Caco-2 (cell line): ENCODE measurements at regions not wholly inside any gene's neighbourhood (a gene's known extent, or its start where the extent isn't known, plus 50 kb on each side); places are given as distances from the start of the nearest gene placed in this dataset.

Experiments
- BruUV-seq: library from RNA; stranded (reverse); fragments of 400-500 nt; replicated peaks from 2 replicates; lab custom pipeline; 2021; lab: Mats Ljungman, UMichigan
- CTCF ChIA-PET: fragments of 300-600 bp; sonication (Branson Sonifier 250); formaldehyde crosslinking; loops from one replicate; lab custom pipeline; 2022; ENCODE audit warnings: antibody characterized with exemption; lab: Charles Lee
- POLR2A ChIA-PET: fragments of 300-600 bp; sonication (Branson Sonifier 250); formaldehyde crosslinking; loops from one replicate; lab custom pipeline; 2022; ENCODE audit warnings: antibody characterized with exemption; lab: Charles Lee
- DNase-seq, 2 experiments: peaks; one replicate each; pipeline versions ENCODE4 v3.0.0 to v3.0.0-alpha.2; 2020 to 2022
- H3K27me3 ChIP-seq: replicated peaks from 2 replicates; pipeline ENCODE4 v1.6.0; 2011; ENCODE audit warnings: low read length; ENCODE audit not compliant: control insufficient read depth, insufficient read depth
- H3K36me3 ChIP-seq: 2 replicates; pipeline ENCODE4 v1.5.1; 2011; ENCODE audit warnings: low read length; ENCODE audit not compliant: control insufficient read depth, insufficient read depth
- H3K4me1 ChIP-seq: fragments of 250-450 bp; sonication (Bioruptor Pico); 2 replicates; pipeline ENCODE4 v1.5.1; 2020; ENCODE audit warnings: mild to moderate bottlenecking
- H3K4me3 ChIP-seq: 2 replicates; pipeline ENCODE4 v1.5.1; 2011; ENCODE audit warnings: low read depth, mild to moderate bottlenecking, control low read depth, low read length
- H3K9me3 ChIP-seq: fragments of 250-450 bp; sonication (Bioruptor Pico); 2 replicates; pipeline ENCODE4 v1.5.1; 2020; ENCODE audit warnings: mild to moderate bottlenecking, moderate library complexity
- H3K27ac Mint-ChIP-seq: one replicate; pipeline ENCODE4 v1.8.0; 2022; ENCODE audit warnings: mixed read lengths; ENCODE audit not compliant: unreplicated experiment
- H3K27me3 Mint-ChIP-seq: one replicate; pipeline ENCODE4 v1.8.0; 2022; ENCODE audit warnings: mixed read lengths; ENCODE audit not compliant: insufficient read depth, unreplicated experiment
- H3K36me3 Mint-ChIP-seq: one replicate; pipeline ENCODE4 v1.8.0; 2022; ENCODE audit warnings: mild to moderate bottlenecking, mixed read lengths; ENCODE audit not compliant: insufficient read depth, unreplicated experiment
- H3K4me1 Mint-ChIP-seq: one replicate; pipeline ENCODE4 v1.8.0; 2022; ENCODE audit warnings: low read depth, mixed read lengths; ENCODE audit not compliant: unreplicated experiment
- H3K4me3 Mint-ChIP-seq: one replicate; pipeline ENCODE4 v1.8.0; 2022; ENCODE audit warnings: mild to moderate bottlenecking, moderate library complexity, mixed read lengths; ENCODE audit not compliant: unreplicated experiment
- H3K9me3 Mint-ChIP-seq: one replicate; pipeline ENCODE4 v1.8.0; 2022; ENCODE audit warnings: mixed read lengths; ENCODE audit not compliant: unreplicated experiment
- CTCF ChIP-seq, 2 experiments: fragments of 200-600 bp in 1 of 2; IDR thresholded peaks; 1 replicate in 1 of 2; 2 replicates in 1 of 2; pipeline versions ENCODE4 v1.5.1 to v1.8.0; 2011 to 2022; ENCODE audit warnings: antibody characterized with exemption in 1 of 2, control low read depth in 1 of 2, inconsistent platforms in 1 of 2, low read depth in 1 of 2, low read length in 1 of 2, mild to moderate bottlenecking in 1 of 2, moderate library complexity in 1 of 2; ENCODE audit not compliant: insufficient read depth in 1 of 2, severe bottlenecking in 1 of 2, unreplicated experiment in 1 of 2
- intact Hi-C: fragments of 100-400 bp; cut with micrococcal nuclease; formaldehyde crosslinking; loops from one replicate; pipeline ENCODE4 v1.10.0; 2022; ENCODE audit not compliant: unreplicated experiment

DNA sequence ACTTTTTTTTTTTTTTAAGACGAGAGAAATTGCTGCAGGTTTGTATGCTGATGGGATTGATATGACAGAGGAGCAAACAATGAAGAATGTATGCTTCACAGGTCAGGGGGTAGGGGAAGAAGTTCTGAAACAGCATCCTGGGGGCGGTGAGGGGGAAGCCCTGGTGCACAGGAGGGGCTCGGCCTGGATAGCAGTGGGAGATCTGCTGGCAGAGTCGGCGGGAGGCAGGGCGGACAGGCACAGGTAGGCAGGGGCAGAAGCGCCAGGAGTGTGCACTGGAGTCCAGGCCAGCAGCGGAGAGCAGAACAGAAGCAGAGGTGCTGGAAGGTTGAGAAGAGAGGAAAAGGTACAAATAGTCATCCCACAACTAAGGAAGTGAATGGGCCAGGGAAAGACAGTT, 175.4 kb downstream of the SNX10 start:
- no peak for TF ChIP-seq CTCF (IDR thresholded peaks at IDR 0.05; ENCODE audit: insufficient read depth in 1 of 2, low read depth in 1 of 2, low read length in 1 of 2, severe bottlenecking in 1 of 2, unreplicated experiment in 1 of 2)
- H3K36me3 ChIP-seq: no peaks in the 10 kb centered on the region
- no peaks in the 10 kb centered on the region for H3K4me1 ChIP-seq
- no peak overlapping the region for H3K4me3 Mint-ChIP-seq
- CTCF ChIA-PET: interaction anchor here (1.0 kb wide), 1 partner anchor 97 kb away, joined by 3 read pairs; no protein-coding TSS in a partner anchor
- H3K9me3 Mint-ChIP-seq: no peaks in the 10 kb centered on the region
- intact Hi-C loops: no loop called here
- H3K27ac Mint-ChIP-seq: no peak overlapping the region
- peaks cover 9% of the 10 kb centered on the region for H3K27me3 Mint-ChIP-seq
- BruUV-seq: no TSS peak
- POLR2A ChIA-PET: no interaction called here
- no peak for DNase-seq
- no peak overlapping the region for H3K4me3 ChIP-seq
- no peaks in the 10 kb centered on the region for H3K9me3 ChIP-seq
- no peaks in the 10 kb centered on the region for H3K36me3 Mint-ChIP-seq
- no peaks in the 10 kb centered on the region for H3K4me1 Mint-ChIP-seq
- no peaks in the 10 kb centered on the region; the same call in 1 of the 2 replicates for H3K27me3 ChIP-seq

DNA sequence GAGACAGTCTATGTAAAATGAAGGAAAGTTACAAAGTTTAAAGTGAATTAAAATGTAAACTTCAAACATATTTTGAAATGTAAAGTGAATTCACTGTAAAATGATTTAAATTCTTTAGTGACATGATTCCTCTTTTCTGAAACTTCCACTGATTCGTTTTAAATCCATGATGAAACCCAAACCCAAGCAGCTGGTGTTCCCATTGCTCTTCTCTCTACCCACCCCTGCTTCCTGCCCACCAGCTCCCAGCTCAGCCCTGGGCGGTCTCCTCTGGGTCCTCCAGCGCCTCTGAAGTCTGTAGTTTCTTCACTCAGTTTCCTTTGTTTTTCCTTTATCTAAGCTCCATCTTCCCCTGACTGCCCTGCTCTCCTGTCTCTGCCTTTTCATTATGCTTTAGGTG, 175.9 kb downstream of the SNX10 start:
- TF ChIP-seq CTCF (IDR thresholded peaks at IDR 0.05; ENCODE audit: insufficient read depth in 1 of 2, low read depth in 1 of 2, low read length in 1 of 2, severe bottlenecking in 1 of 2, unreplicated experiment in 1 of 2): no peak
- peaks cover 13% of the 10 kb centered on the region for H3K27me3 Mint-ChIP-seq
- intact Hi-C loops: no loop called here

DNA sequence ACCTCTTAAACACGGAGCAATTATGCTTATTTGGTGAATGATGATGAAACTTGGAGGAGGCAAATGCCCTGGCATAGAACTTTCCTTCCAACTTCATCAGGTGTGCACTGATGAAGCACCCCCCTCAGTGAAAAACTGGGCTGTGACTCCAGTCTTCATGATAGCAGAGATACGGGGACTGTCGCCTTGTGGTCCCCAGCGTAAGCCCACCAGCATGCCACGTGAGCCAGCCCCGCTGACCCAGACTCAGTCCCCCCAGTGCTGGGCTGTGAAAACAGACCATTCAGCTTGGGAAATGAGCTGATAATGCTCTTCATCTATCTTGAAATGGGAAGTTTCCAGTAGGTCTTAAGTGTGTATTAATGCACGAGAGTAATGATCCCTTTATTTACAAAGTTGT, 177.0 kb downstream of the SNX10 start:
- POLR2A ChIA-PET: no interaction called here
- no peak for TF ChIP-seq CTCF (IDR thresholded peaks at IDR 0.05; ENCODE audit: insufficient read depth in 1 of 2, low read depth in 1 of 2, low read length in 1 of 2, severe bottlenecking in 1 of 2, unreplicated experiment in 1 of 2)

More for the DNA sequence above, 175.9 kb downstream of the SNX10 start:
- Histone ChIP-seq H3K9me3 (no peaks in the 10 kb centered on the region), H3K36me3 (no peaks in the 10 kb centered on the region), H3K4me1 (no peaks in the 10 kb centered on the region), H3K27me3 (no peaks in the 10 kb centered on the region; the same call in 1 of the 2 replicates), H3K4me3 (no peak overlapping the region)
- Mint-ChIP-seq H3K4me3 (no peak overlapping the region), H3K4me1 (no peaks in the 10 kb centered on the region), H3K9me3 (no peaks in the 10 kb centered on the region), H3K27ac (no peak overlapping the region), H3K36me3 (no peaks in the 10 kb centered on the region)
- DNase-seq: no peak
- BruUV-seq: no TSS peak
- ChIA-PET CTCF (interaction anchor here (1.0 kb wide), 1 partner anchor 98 kb away, joined by 3 read pairs; no protein-coding TSS in a partner anchor), POLR2A (no interaction called here)

More for the DNA sequence above, 177.0 kb downstream of the SNX10 start:
- Histone ChIP-seq H3K4me3 (no peak overlapping the region), H3K9me3 (no peaks in the 10 kb centered on the region), H3K4me1 (no peaks in the 10 kb centered on the region), H3K27me3 (no peaks in the 10 kb centered on the region; the same call in 1 of the 2 replicates), H3K36me3 (no peaks in the 10 kb centered on the region)
- no peak overlapping the region for H3K4me3 Mint-ChIP-seq
- no peak for DNase-seq
- H3K27ac Mint-ChIP-seq: no peak overlapping the region
- H3K27me3 Mint-ChIP-seq: peaks cover 13% of the 10 kb centered on the region
- CTCF ChIA-PET: no interaction called here
- no peaks in the 10 kb centered on the region for H3K9me3 Mint-ChIP-seq
- no peaks in the 10 kb centered on the region for H3K36me3 Mint-ChIP-seq
- BruUV-seq: no TSS peak
- intact Hi-C loops: no loop called here
- H3K4me1 Mint-ChIP-seq: no peaks in the 10 kb centered on the region
